T-cell (primary cell): ENCODE measurements at regions not wholly inside any gene's neighbourhood (a gene's known extent, or its start where the extent isn't known, plus 50 kb on each side); places are given as distances from the start of the nearest gene placed in this dataset.

Experiments used
- ATAC-seq, 4 experiments: fragments of 200-7000 bp in 3 of 4; fragments of 150-1000 bp in 1 of 4; cut with Tn5 transposase; replicated peaks in 1 of 4; 1 replicate in 3 of 4; 2 replicates in 1 of 4; pipeline ENCODE4 v1.10.0; 2021; ENCODE audit warnings: moderate library complexity in 3 of 4, mild to moderate bottlenecking in 2 of 4, moderate number of reproducible peaks in 1 of 4
- CTCF ChIA-PET, 2 donors: fragments of 300-600 bp; sonication (Branson Sonifier 250); formaldehyde crosslinking; loops; one replicate each; lab custom pipeline; 2022; ENCODE audit warnings: antibody characterized with exemption in 2 of 2; lab: Charles Lee
- POLR2A ChIA-PET, 2 donors: fragments of 300-600 bp; sonication (Branson Sonifier 250); formaldehyde crosslinking; loops; one replicate each; lab custom pipeline; 2022; ENCODE audit warnings: antibody characterized with exemption in 2 of 2; lab: Charles Lee
- DNase-seq, 35 experiments: peaks; one replicate each; pipeline versions ENCODE4 v3.0.0 to v3.0.0-alpha.2; 2013 to 2023
- H3K27ac ChIP-seq: one replicate; pipeline ENCODE4 v1.5.1; 2013; ENCODE audit warnings: low read length
- H3K27me3 ChIP-seq, 2 experiments: replicated peaks in 1 of 2; 1 replicate in 1 of 2; 2 replicates in 1 of 2; pipeline versions ENCODE4 v1.6.1 to v1.7.0; 2013; ENCODE audit warnings: low read length in 1 of 2, mixed read lengths in 1 of 2; ENCODE audit not compliant: control insufficient read depth in 2 of 2, insufficient read depth in 2 of 2; ENCODE audit errors: extremely low read depth in 1 of 2
- H3K36me3 ChIP-seq, 2 donors: 1 replicate in 1 of 2; 2 replicates in 1 of 2; pipeline versions ENCODE4 v1.6.1 to v1.7.0; 2013; ENCODE audit warnings: low read length in 1 of 2; ENCODE audit not compliant: control insufficient read depth in 2 of 2, insufficient read depth in 1 of 2; ENCODE audit errors: extremely low read depth in 1 of 2
- H3K4me1 ChIP-seq, 2 experiments: 1 replicate in 1 of 2; 2 replicates in 1 of 2; pipeline versions ENCODE4 v1.6.1 to v1.7.0; 2013; ENCODE audit warnings: low read length in 2 of 2, mixed read lengths in 1 of 2; ENCODE audit not compliant: insufficient read depth in 2 of 2, control insufficient read depth in 1 of 2; ENCODE audit errors: extremely low read depth in 1 of 2
- H3K4me3 ChIP-seq, 2 donors: 1 replicate in 1 of 2; 2 replicates in 1 of 2; pipeline versions ENCODE4 v1.5.1 to v1.7.0; 2013; ENCODE audit warnings: mild to moderate bottlenecking in 2 of 2, low read length in 1 of 2, moderate library complexity in 1 of 2; ENCODE audit not compliant: control insufficient read depth in 1 of 2; ENCODE audit errors: extremely low read depth in 1 of 2
- H3K9me3 ChIP-seq: 2 replicates; pipeline ENCODE4 v1.7.0; 2013
- H3K27ac Mint-ChIP-seq, 2 donors: one replicate each; pipeline ENCODE4 v1.8.0; 2020 to 2021; ENCODE audit warnings: mild to moderate bottlenecking in 2 of 2, mixed read lengths in 2 of 2
- H3K27me3 Mint-ChIP-seq, 2 donors: one replicate each; pipeline ENCODE4 v1.8.0; 2021 to 2022; ENCODE audit warnings: mixed read lengths in 2 of 2
- H3K36me3 Mint-ChIP-seq: one replicate; pipeline ENCODE4 v1.8.0; 2021; ENCODE audit warnings: mixed read lengths
- H3K4me1 Mint-ChIP-seq, 3 donors: one replicate each; pipeline ENCODE4 v1.8.0; 2020 to 2022; ENCODE audit warnings: mixed read lengths in 3 of 3, mild to moderate bottlenecking in 1 of 3
- H3K4me3 Mint-ChIP-seq, 3 donors: one replicate each; pipeline ENCODE4 v1.8.0; 2020 to 2022; ENCODE audit warnings: mild to moderate bottlenecking in 3 of 3, mixed read lengths in 3 of 3, moderate library complexity in 3 of 3
- H3K9me3 Mint-ChIP-seq, 3 donors: one replicate each; pipeline ENCODE4 v1.8.0; 2020 to 2022; ENCODE audit warnings: mixed read lengths in 3 of 3
- WGBS: methylation state at CpG from one replicate; pipeline ENCODE4 v1.1.5; 2013; ENCODE audit warnings: missing lambda C conversion rate; ENCODE audit not compliant: insufficient coverage; 5-methylcytosine and 5-hydroxymethylcytosine counted together

DNA sequence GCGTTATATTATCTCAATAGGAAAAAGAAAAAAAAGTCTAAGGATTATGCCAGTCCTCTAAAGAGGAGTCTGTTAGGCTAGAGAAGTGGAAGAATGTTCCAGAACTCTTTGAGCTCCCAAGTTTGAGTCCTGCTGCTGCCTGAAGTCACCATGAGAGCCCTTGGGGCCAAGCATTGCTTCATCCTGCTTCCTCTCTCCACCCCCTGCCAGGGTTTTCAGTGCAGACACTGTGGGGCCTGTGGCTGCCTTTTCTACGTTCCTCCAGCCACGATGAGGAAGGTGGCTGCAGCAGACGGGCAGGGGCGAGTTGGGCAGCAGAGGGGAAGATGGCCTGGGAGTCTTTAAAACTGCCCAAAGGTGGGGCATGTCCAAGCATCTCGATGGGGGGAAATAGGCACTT lies 214.4 kb upstream of the KCNG1 start:
- H3K4me3 Mint-ChIP-seq, result no peak overlapping the region
- ChIA-PET CTCF (no interaction called here), POLR2A (no interaction called here)
- peaks cover 31 to 33% of the 10 kb centered on the region in 2 donors for H3K27me3 Mint-ChIP-seq
- H3K27ac ChIP-seq, result no peak overlapping the region
- H3K9me3 Mint-ChIP-seq, result peaks cover 0 to 5% (median 4%) of the 10 kb centered on the region in 3 donors
- H3K36me3 ChIP-seq, result no peaks in the 10 kb centered on the region
- H3K4me1 Mint-ChIP-seq, result no peaks in the 10 kb centered on the region
- no peak overlapping the region for H3K4me3 ChIP-seq
- no peaks in the 10 kb centered on the region for H3K9me3 ChIP-seq
- DNase-seq, result no peak
- H3K4me1 ChIP-seq, result no peaks in the 10 kb centered on the region
- no peak overlapping the region for H3K27ac Mint-ChIP-seq
- ATAC-seq, result no peak
- 27% methylated on average over 3 of the region's 6 CpGs for WGBS
- peaks cover 0 to 22% of the 10 kb centered on the region in 2 experiments for H3K27me3 ChIP-seq
- H3K36me3 Mint-ChIP-seq, result no peaks in the 10 kb centered on the region

DNA sequence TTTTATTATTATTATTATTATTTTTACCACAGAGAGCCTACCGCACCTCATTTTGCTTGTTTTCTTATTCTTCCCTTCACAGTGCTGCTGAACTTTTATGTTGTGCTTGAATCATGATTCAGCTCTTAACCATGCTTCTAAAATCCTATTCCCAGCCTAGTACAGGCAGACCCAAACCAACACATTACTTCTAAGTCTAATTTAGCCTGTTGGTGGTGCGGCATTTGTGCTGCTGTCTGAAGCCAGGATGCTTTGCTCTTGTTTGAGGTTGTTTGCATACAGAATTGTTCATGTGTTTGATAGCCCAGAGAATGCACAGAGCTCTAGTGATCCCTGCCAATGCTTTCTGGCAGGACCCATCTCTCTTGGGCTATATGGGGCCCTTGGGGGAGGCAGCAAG lies 213.5 kb upstream of the KCNG1 start:
- Histone ChIP-seq H3K36me3 (no peaks in the 10 kb centered on the region), H3K27ac (no peak overlapping the region), H3K4me3 (no peak overlapping the region), H3K9me3 (no peaks in the 10 kb centered on the region), H3K4me1 (no peaks in the 10 kb centered on the region), H3K27me3 (peaks cover 0 to 22% of the 10 kb centered on the region in 2 experiments)
- Mint-ChIP-seq H3K27me3 (peaks cover 27 to 33% of the 10 kb centered on the region in 2 donors), H3K4me3 (no peak overlapping the region), H3K36me3 (no peaks in the 10 kb centered on the region), H3K9me3 (no peaks in the 10 kb centered on the region), H3K4me1 (no peaks in the 10 kb centered on the region), H3K27ac (no peak overlapping the region)
- POLR2A ChIA-PET, result no interaction called here
- DNase-seq, result no peak
- no peak for ATAC-seq
- CTCF ChIA-PET, result no interaction called here
- 100% methylated on average over 1 of the region's 2 CpGs for WGBS

DNA sequence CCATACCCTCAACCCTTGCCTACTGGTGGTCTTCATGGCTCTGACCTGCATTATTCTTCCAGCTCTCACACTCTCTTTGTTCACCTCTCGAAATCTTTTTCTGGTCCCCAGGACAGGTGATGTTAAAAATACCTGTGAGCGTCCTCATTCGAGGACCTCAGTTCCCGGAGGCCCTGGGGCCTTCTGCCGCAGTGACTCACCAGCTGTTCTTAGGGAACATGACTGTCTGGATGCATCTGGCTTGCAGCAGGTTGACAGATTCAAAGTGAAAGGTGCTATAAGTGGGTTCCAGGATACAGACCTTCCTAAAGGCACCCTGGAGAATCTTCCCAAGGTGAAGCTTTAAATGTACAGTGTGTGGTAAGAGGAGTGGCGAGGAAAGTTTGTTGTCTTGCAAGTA lies 210.4 kb upstream of the KCNG1 start:
- H3K27me3 Mint-ChIP-seq, result peaks cover 28 to 37% of the 10 kb centered on the region in 2 donors
- no peaks in the 10 kb centered on the region for H3K9me3 ChIP-seq
- H3K27ac Mint-ChIP-seq, result no peak overlapping the region
- H3K4me1 Mint-ChIP-seq, result no peaks in the 10 kb centered on the region
- DNase-seq (no peak), ATAC-seq (no peak)
- H3K36me3 Mint-ChIP-seq, result no peaks in the 10 kb centered on the region
- no peak overlapping the region for H3K4me3 ChIP-seq
- no peak overlapping the region for H3K27ac ChIP-seq
- ChIA-PET POLR2A (no interaction called here), CTCF (interaction anchor here in 1 of 2 donors (0.5 kb wide), 1 partner anchor 13 kb away, joined by 4 read pairs; no protein-coding TSS in a partner anchor)
- no peak overlapping the region for H3K4me3 Mint-ChIP-seq
- no peaks in the 10 kb centered on the region for H3K9me3 Mint-ChIP-seq
- peaks cover 0 to 27% of the 10 kb centered on the region in 2 experiments for H3K27me3 ChIP-seq
- WGBS, result 74% methylated on average over 5 of the region's 6 CpGs
- H3K4me1 ChIP-seq, result no peaks in the 10 kb centered on the region
- no peaks in the 10 kb centered on the region for H3K36me3 ChIP-seq

DNA sequence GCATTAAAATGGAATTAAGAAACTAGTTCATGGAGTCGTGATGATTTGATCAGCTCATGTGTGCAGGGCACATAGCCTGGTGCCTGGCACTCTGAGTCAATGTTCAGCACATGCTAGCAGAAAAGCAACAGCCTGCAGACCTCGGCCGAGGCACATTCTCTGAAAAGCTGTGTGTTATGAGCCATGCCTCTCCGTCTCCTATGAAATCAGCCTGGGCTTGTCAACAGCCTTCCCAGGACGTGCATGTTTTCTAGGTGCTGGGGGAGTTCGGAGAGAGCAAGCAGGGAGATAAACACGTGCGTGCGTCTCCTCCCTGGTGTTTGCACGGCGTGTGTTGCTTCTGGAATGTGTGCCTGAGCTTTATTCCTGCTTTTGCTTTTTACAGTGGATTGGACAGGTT lies 207.8 kb upstream of the KCNG1 start:
- no peaks in the 10 kb centered on the region for H3K9me3 Mint-ChIP-seq
- WGBS, result 74% methylated on average over 5 of the region's 11 CpGs
- POLR2A ChIA-PET, result no interaction called here

DNA sequence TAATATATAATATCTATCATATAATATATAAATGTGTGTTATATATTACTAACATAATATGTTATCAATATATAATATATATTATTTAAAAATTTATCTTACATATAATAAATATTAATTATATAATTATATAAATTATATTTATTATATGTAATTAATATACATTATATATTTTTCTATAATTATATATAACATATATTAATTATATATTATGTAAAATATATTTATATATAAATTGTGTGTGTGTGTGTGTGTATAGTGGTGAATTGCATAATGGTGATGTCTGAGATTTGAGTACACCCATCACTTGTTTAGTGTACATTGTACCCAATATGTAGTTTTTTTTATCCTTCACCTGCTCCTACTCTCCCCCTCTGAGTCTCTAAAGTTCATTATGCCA lies 205.9 kb upstream of the KCNG1 start:
- DNase-seq, result no peak
- Mint-ChIP-seq H3K27me3 (peaks cover 11 to 14% of the 10 kb centered on the region in 2 donors), H3K36me3 (no peaks in the 10 kb centered on the region), H3K9me3 (no peaks in the 10 kb centered on the region), H3K4me1 (no peaks in the 10 kb centered on the region), H3K4me3 (no peak overlapping the region), H3K27ac (no peak overlapping the region)
- CTCF ChIA-PET, result no interaction called here
- no peaks in the 10 kb centered on the region for H3K9me3 ChIP-seq
- POLR2A ChIA-PET, result no interaction called here
- no peak overlapping the region for H3K4me3 ChIP-seq
- no peaks in the 10 kb centered on the region for H3K36me3 ChIP-seq
- no peaks in the 10 kb centered on the region for H3K4me1 ChIP-seq
- no peak for ATAC-seq
- peaks cover 0 to 9% of the 10 kb centered on the region in 2 experiments for H3K27me3 ChIP-seq
- no peak overlapping the region for H3K27ac ChIP-seq

More for the DNA sequence above, 207.8 kb upstream of the KCNG1 start:
- DNase-seq, result no peak
- no peaks in the 10 kb centered on the region for H3K36me3 ChIP-seq
- Mint-ChIP-seq H3K27me3 (peaks cover 16 to 27% of the 10 kb centered on the region in 2 donors), H3K36me3 (no peaks in the 10 kb centered on the region), H3K4me3 (no peak overlapping the region), H3K4me1 (no peaks in the 10 kb centered on the region), H3K27ac (no peak overlapping the region)
- H3K4me3 ChIP-seq, result no peak overlapping the region
- H3K4me1 ChIP-seq, result no peaks in the 10 kb centered on the region
- ATAC-seq, result no peak
- CTCF ChIA-PET, result no interaction called here
- peaks cover 0 to 10% of the 10 kb centered on the region in 2 experiments for H3K27me3 ChIP-seq
- H3K9me3 ChIP-seq, result no peaks in the 10 kb centered on the region
- no peak overlapping the region for H3K27ac ChIP-seq

DNA sequence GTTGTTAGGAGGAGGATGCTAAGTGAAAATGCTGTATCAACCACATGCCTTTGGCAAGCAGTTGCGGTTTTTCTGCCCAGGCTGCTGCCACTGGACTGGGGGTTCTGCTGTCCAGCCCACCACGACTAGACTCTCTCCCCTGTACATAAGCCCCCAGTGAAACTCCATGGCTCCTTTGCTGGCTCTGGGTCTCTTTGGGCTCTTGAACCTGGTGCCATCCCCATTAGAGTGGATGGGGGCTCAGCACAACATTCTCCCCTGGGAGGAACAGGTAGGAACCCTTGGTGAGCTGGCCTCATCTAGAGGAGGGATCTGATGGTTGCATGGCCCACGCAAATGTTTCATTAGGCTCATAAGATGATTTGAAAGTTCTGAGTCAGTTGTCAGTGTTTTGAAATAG lies 204.8 kb upstream of the KCNG1 start:
- Histone ChIP-seq H3K27ac (no peak overlapping the region), H3K9me3 (no peaks in the 10 kb centered on the region), H3K4me1 (no peaks in the 10 kb centered on the region), H3K27me3 (peaks cover 0 to 5% of the 10 kb centered on the region in 2 experiments), H3K36me3 (no peaks in the 10 kb centered on the region), H3K4me3 (no peak overlapping the region)
- DNase-seq, result no peak
- Mint-ChIP-seq H3K4me3 (no peak overlapping the region), H3K9me3 (no peaks in the 10 kb centered on the region), H3K27me3 (peaks cover 10 to 15% of the 10 kb centered on the region in 2 donors), H3K4me1 (no peaks in the 10 kb centered on the region), H3K36me3 (no peaks in the 10 kb centered on the region), H3K27ac (no peak overlapping the region)
- ATAC-seq, result no peak
- CTCF ChIA-PET, result no interaction called here
- WGBS, result 75% methylated on average over 1 of the region's 3 CpGs
- POLR2A ChIA-PET, result no interaction called here

DNA sequence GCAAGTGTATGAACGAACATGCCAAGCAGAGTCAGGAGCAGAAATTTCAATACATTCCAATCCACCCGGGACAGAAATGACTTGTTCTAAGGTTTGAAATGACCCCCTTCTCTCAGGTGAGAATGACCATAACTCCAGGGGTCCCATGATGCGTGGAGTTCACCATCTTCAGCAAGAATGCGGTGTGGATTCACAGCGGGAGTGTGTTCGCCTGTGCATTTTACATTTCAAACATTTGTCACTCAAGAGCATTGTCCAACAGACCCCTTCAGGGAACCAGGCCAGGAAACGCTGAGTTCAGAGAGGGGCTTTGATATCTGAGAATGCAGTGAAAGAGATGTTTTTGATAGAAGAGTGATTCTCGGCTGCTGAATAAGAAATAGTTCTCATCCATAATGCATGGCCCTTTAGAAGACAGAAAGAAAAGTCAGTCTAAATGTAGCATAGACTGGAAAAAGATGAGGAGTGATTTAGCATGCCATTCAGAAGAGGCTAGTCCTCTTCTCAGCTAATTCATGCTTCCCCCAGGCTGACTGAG lies 200.3 kb upstream of the KCNG1 start:
- DNase-seq (no peak), ATAC-seq (no peak)
- Histone ChIP-seq H3K27ac (no peak overlapping the region), H3K4me3 (no peak overlapping the region), H3K4me1 (peaks cover 0 to 6% of the 10 kb centered on the region in 2 experiments), H3K27me3 (peaks cover 0 to 30% of the 10 kb centered on the region in 2 experiments), H3K9me3 (no peaks in the 10 kb centered on the region), H3K36me3 (no peaks in the 10 kb centered on the region)
- Mint-ChIP-seq H3K27me3 (peaks cover 36 to 42% of the 10 kb centered on the region in 2 donors), H3K4me3 (no peak overlapping the region), H3K36me3 (no peaks in the 10 kb centered on the region), H3K9me3 (no peaks in the 10 kb centered on the region), H3K27ac (no peak overlapping the region), H3K4me1 (peaks cover 5 to 10% (median 9%) of the 10 kb centered on the region in 3 donors)
- ChIA-PET CTCF (no interaction called here), POLR2A (no interaction called here)
- 62% methylated on average over 2 of the region's 8 CpGs for WGBS
